Lower lobe of right lung (tissue), 2 donors: ENCODE measurements at regions not wholly inside any gene's neighbourhood (a gene's known extent, or its start where the extent isn't known, plus 50 kb on each side); places are given as distances from the start of the nearest gene placed in this dataset.

ENCODE experiments used
- ATAC-seq, 2 donors: fragments of 200-7000 bp; cut with Tn5 transposase; one replicate each; pipeline ENCODE4 v1.9.1; 2020 to 2022; ENCODE audit warnings: mild to moderate bottlenecking in 2 of 2, moderate library complexity in 2 of 2
- DNase-seq: peaks from one replicate; pipeline ENCODE4 v3.0.0-alpha.2; 2020
- H3K27ac ChIP-seq: fragments of 200-600 bp; one replicate; pipeline ENCODE4 v1.8.0; 2022
- H3K27me3 ChIP-seq: fragments of 200-600 bp; one replicate; pipeline ENCODE4 v1.8.0; 2022; ENCODE audit warnings: low read depth
- H3K36me3 ChIP-seq: fragments of 200-600 bp; one replicate; pipeline ENCODE4 v1.8.0; 2022; ENCODE audit warnings: mild to moderate bottlenecking
- H3K4me1 ChIP-seq: fragments of 200-600 bp; one replicate; pipeline ENCODE4 v1.8.0; 2022
- H3K4me3 ChIP-seq: fragments of 200-600 bp; one replicate; pipeline ENCODE4 v1.8.0; 2022; ENCODE audit warnings: mild to moderate bottlenecking
- H3K9me3 ChIP-seq: fragments of 200-600 bp; one replicate; pipeline ENCODE4 v1.8.0; 2022
- CTCF ChIP-seq: fragments of 200-600 bp; IDR thresholded peaks from one replicate; pipeline ENCODE4 v1.8.0; 2022; ENCODE audit warnings: antibody characterized with exemption, mild to moderate bottlenecking
- intact Hi-C: fragments of 100-400 bp; cut with DNase I; formaldehyde crosslinking; loops from one replicate; pipeline ENCODE4 v1.11.0; 2022
- donor health status: DM: no; HTN: yes; CAD: no; lungs with severe emphysema.

GRCh38 chr2:120809609-120810440 lies 74.2 kb downstream of the GLI2 start:
- no peak overlapping the region for H3K4me3 ChIP-seq
- ATAC-seq (no peak), DNase-seq (no peak)
- no peak for TF ChIP-seq CTCF
- H3K4me1 ChIP-seq: no peaks in the 10 kb centered on the region
- H3K9me3 ChIP-seq: no peaks in the 10 kb centered on the region
- H3K36me3 ChIP-seq: no peaks in the 10 kb centered on the region
- no peaks in the 10 kb centered on the region for H3K27me3 ChIP-seq
- no peak overlapping the region for H3K27ac ChIP-seq
- intact Hi-C loops: no loop called here

GRCh38 chr2:120810639-120811038 lies 75.0 kb downstream of the GLI2 start:
- Histone ChIP-seq H3K4me1 (no peaks in the 10 kb centered on the region), H3K36me3 (no peaks in the 10 kb centered on the region), H3K27ac (no peak overlapping the region), H3K27me3 (no peaks in the 10 kb centered on the region), H3K4me3 (no peak overlapping the region), H3K9me3 (no peaks in the 10 kb centered on the region)
- no peak for TF ChIP-seq CTCF
- intact Hi-C loops: no loop called here
- no peak for ATAC-seq
- DNase-seq: no peak

- H3K36me3 ChIP-seq: no peaks in the 10 kb centered on the region
- H3K27ac ChIP-seq: no peak overlapping the region
- ATAC-seq: no peak
- intact Hi-C loops: no loop called here
- H3K4me1 ChIP-seq: no peaks in the 10 kb centered on the region
- no peak for DNase-seq
- no peaks in the 10 kb centered on the region for H3K9me3 ChIP-seq
- no peak for TF ChIP-seq CTCF
- H3K4me3 ChIP-seq: no peak overlapping the region
- H3K27me3 ChIP-seq: no peaks in the 10 kb centered on the region
Observed at GRCh38 chr2:120812866-120813265, 77.2 kb downstream of the GLI2 start.

GRCh38 chr2:120814352-120814751 lies 78.7 kb downstream of the GLI2 start:
- Histone ChIP-seq H3K27ac (no peak overlapping the region), H3K4me1 (no peaks in the 10 kb centered on the region), H3K9me3 (no peaks in the 10 kb centered on the region), H3K4me3 (no peak overlapping the region), H3K36me3 (no peaks in the 10 kb centered on the region), H3K27me3 (no peaks in the 10 kb centered on the region)
- no peak for ATAC-seq
- intact Hi-C loops: no loop called here
- DNase-seq: no peak
- TF ChIP-seq CTCF: no peak

GRCh38 chr2:120815292-120815691 lies 79.6 kb downstream of the GLI2 start:
- Histone ChIP-seq H3K27me3 (no peaks in the 10 kb centered on the region), H3K36me3 (no peaks in the 10 kb centered on the region), H3K27ac (no peak overlapping the region), H3K9me3 (no peaks in the 10 kb centered on the region), H3K4me1 (no peaks in the 10 kb centered on the region), H3K4me3 (no peak overlapping the region)
- intact Hi-C loops: no loop called here
- DNase-seq (peak; percentile 38), ATAC-seq (no peak)
- TF ChIP-seq CTCF: no peak
